ACHN (cell line): ENCODE measurements at regions not wholly inside any gene's neighbourhood (a gene's known extent, or its start where the extent isn't known, plus 50 kb on each side); places are given as distances from the start of the nearest gene placed in this dataset.
"Not testable (repeated sequence)": the region's sequence is repeated elsewhere in the genome, so short reads cannot be mapped to it uniquely, and the experiment has no call there.

Source experiments
- DNase-seq: peaks from one replicate; pipeline ENCODE4 v3.0.0-alpha.2; 2015
- in situ Hi-C: cut with HindIII; loops from 2 replicates; pipeline ENCODE4 v1.10.0; 2017; ENCODE audit warnings: low sequenced_read_pairs, low pct_ligation_motif_present, low pct_unique_long_range_greater_than_20kb

GRCh38 chr3:177902876-177903275, 633.4 kb upstream of the KCNMB2 start:
- in situ Hi-C loops, result no loop called here
- DNase-seq, result no peak

GRCh38 chr3:177904621-177905020, 631.6 kb upstream of the KCNMB2 start:
- DNase-seq, result peak; percentile 2
- in situ Hi-C loops, result no loop called here

- peak; percentile 63 for DNase-seq
- in situ Hi-C loops, result no loop called here
Observed at GRCh38 chr3:177905173-177906125, 630.8 kb upstream of the KCNMB2 start.

- in situ Hi-C loops, result no loop called here
- peak; percentile 82 for DNase-seq
Observed at GRCh38 chr3:177906126-177906511, 630.1 kb upstream of the KCNMB2 start.

GRCh38 chr3:177906578-177907229, 629.5 kb upstream of the KCNMB2 start:
- no peak for DNase-seq
- in situ Hi-C loops, result no loop called here

GRCh38 chr3:177909530-177909929, 626.7 kb upstream of the KCNMB2 start:
- in situ Hi-C loops, DNase-seq: not testable (repeated sequence)

GRCh38 chr3:177914224-177914623, 622.0 kb upstream of the KCNMB2 start:
- no peak for DNase-seq
- in situ Hi-C loops, result no loop called here

- no peak for DNase-seq
- in situ Hi-C loops, result no loop called here
Observed at GRCh38 chr3:177916461-177916860, 619.8 kb upstream of the KCNMB2 start.

GRCh38 chr3:177917234-177917861, 618.9 kb upstream of the KCNMB2 start:
- in situ Hi-C loops, result no loop called here

GRCh38 chr3:177921153-177921552, 615.1 kb upstream of the KCNMB2 start:
- in situ Hi-C loops, result no loop called here
- no peak for DNase-seq

More at GRCh38 chr3:177917234-177917861, 618.9 kb upstream of the KCNMB2 start:
- no peak for DNase-seq

GRCh38 chr3:177924261-177924660, 612.0 kb upstream of the KCNMB2 start:
- in situ Hi-C loops, result no loop called here

GRCh38 chr3:177928172-177928873, 607.9 kb upstream of the KCNMB2 start:
- DNase-seq, result no peak
- in situ Hi-C loops, result no loop called here

More at GRCh38 chr3:177924261-177924660, 612.0 kb upstream of the KCNMB2 start:
- no peak for DNase-seq

- in situ Hi-C loops, result no loop called here
- no peak for DNase-seq
Observed at GRCh38 chr3:177929310-177929709, 606.9 kb upstream of the KCNMB2 start.

- no peak for DNase-seq
- in situ Hi-C loops, result no loop called here
Observed at GRCh38 chr3:177930771-177931170, 605.5 kb upstream of the KCNMB2 start.

GRCh38 chr3:177931346-177931745, 604.9 kb upstream of the KCNMB2 start:
- in situ Hi-C loops, result no loop called here
- DNase-seq, result no peak

GRCh38 chr3:177932346-177932745, 603.9 kb upstream of the KCNMB2 start:
- no peak for DNase-seq
- in situ Hi-C loops, result no loop called here

- in situ Hi-C loops, result no loop called here
- no peak for DNase-seq
Observed at GRCh38 chr3:177932750-177933660, 603.2 kb upstream of the KCNMB2 start.
